ENCODE measurements at regions not wholly inside any gene's neighbourhood (a gene's known extent, or its start where the extent isn't known, plus 50 kb on each side); places are given as distances from the start of the nearest gene placed in this dataset.

GRCh38 chr5:40022057-40022456, 597.3 kb upstream of the DAB2 start:
- no peak for TF ChIP-seq CTCF (IDR thresholded peaks at IDR 0.05)
- TF ChIP-seq POLR2A (IDR thresholded peaks at IDR 0.05) = no peak

Data from uterus (tissue), 2 donors.